ENCODE measurements at regions not wholly inside any gene's neighbourhood (a gene's known extent, or its start where the extent isn't known, plus 50 kb on each side); places are given as distances from the start of the nearest gene placed in this dataset.

- Histone ChIP-seq H3K9me3 (ENCODE audit: control insufficient read depth, low read length) (no peaks in the 10 kb centered on the region), H3K27ac (ENCODE audit: low read length) (no peak overlapping the region), H3K4me3 (ENCODE audit: low read length) (no peak overlapping the region), H3K4me1 (ENCODE audit: control insufficient read depth, insufficient read depth, low read length) (no peaks in the 10 kb centered on the region), H3K27me3 (ENCODE audit: control insufficient read depth, insufficient read depth) (no peaks in the 10 kb centered on the region)
- 49% methylated on average over 5 of the region's 5 CpGs for WGBS
- no peak for DNase-seq
- no peak for ATAC-seq
- intact Hi-C loops (cut with DNase I) = no loop called here
Observed at GRCh38 chr14:58815794-58816193, 178.0 kb downstream of the DACT1 start.

GRCh38 chr14:58816416-58817115 is 178.8 kb downstream of the DACT1 start:
- intact Hi-C loops (cut with DNase I) = no loop called here
- Histone ChIP-seq H3K9me3 (ENCODE audit: control insufficient read depth, low read length) (no peaks in the 10 kb centered on the region), H3K27ac (ENCODE audit: low read length) (no peak overlapping the region), H3K4me1 (ENCODE audit: control insufficient read depth, insufficient read depth, low read length) (no peaks in the 10 kb centered on the region), H3K4me3 (ENCODE audit: low read length) (no peak overlapping the region), H3K27me3 (ENCODE audit: control insufficient read depth, insufficient read depth) (no peaks in the 10 kb centered on the region)
- WGBS = 82% methylated on average over 7 of the region's 7 CpGs
- DNase-seq (peak in 1 of 3 donors; percentile 49), ATAC-seq (no peak)

- DNase-seq (no peak), ATAC-seq (no peak)
- intact Hi-C loops (cut with DNase I) = no loop called here
- no peak overlapping the region for H3K4me3 ChIP-seq (ENCODE audit: low read length)
- 59% methylated on average over 1 of the region's 1 CpG for WGBS
- H3K9me3 ChIP-seq (ENCODE audit: control insufficient read depth, low read length) = no peaks in the 10 kb centered on the region
- H3K27me3 ChIP-seq (ENCODE audit: control insufficient read depth, insufficient read depth) = no peaks in the 10 kb centered on the region
- no peak overlapping the region for H3K27ac ChIP-seq (ENCODE audit: low read length)
- H3K4me1 ChIP-seq (ENCODE audit: control insufficient read depth, insufficient read depth, low read length) = no peaks in the 10 kb centered on the region
Observed at GRCh38 chr14:58817846-58818245, 180.1 kb downstream of the DACT1 start.

GRCh38 chr14:58820032-58820431 is 182.3 kb downstream of the DACT1 start:
- intact Hi-C loops (cut with DNase I) = no loop called here
- no peak overlapping the region for H3K4me3 ChIP-seq (ENCODE audit: low read length)
- DNase-seq (no peak), ATAC-seq (no peak)
- no peak overlapping the region for H3K27ac ChIP-seq (ENCODE audit: low read length)
- 86% methylated on average over 4 of the region's 4 CpGs for WGBS
- no peaks in the 10 kb centered on the region for H3K9me3 ChIP-seq (ENCODE audit: control insufficient read depth, low read length)
- H3K27me3 ChIP-seq (ENCODE audit: control insufficient read depth, insufficient read depth) = no peaks in the 10 kb centered on the region
- no peaks in the 10 kb centered on the region for H3K4me1 ChIP-seq (ENCODE audit: control insufficient read depth, insufficient read depth, low read length)

DNA sequence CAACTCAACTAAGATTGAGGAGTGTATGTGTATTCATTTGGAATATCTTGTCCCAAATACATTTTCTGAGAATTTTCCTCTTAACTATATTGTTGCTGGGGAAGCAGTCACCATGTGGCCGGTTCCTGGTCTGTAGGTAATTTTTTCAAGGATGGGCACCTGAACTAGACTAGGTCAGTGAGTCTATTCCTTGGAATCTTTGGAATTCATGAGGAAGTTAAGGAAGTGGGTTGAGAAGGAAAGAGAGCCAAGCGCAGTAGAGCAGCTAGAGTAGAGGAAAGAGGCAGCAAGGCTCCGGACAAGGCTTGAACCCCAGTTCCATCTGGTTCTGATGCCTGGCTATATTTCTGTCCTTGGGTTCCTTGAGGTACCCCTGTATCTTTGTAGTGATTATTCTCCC is 183.7 kb downstream of the DACT1 start:
- DNase-seq = no peak
- no peak for ATAC-seq
- 93% methylated on average over 3 of the region's 3 CpGs for WGBS
- no peaks in the 10 kb centered on the region for H3K9me3 ChIP-seq (ENCODE audit: control insufficient read depth, low read length)
- H3K4me3 ChIP-seq (ENCODE audit: low read length) = no peak overlapping the region
- H3K27me3 ChIP-seq (ENCODE audit: control insufficient read depth, insufficient read depth) = no peaks in the 10 kb centered on the region
- no peaks in the 10 kb centered on the region for H3K4me1 ChIP-seq (ENCODE audit: control insufficient read depth, insufficient read depth, low read length)
- intact Hi-C loops (cut with DNase I) = no loop called here
- no peak overlapping the region for H3K27ac ChIP-seq (ENCODE audit: low read length)

GRCh38 chr14:58822856-58823255 is 185.1 kb downstream of the DACT1 start:
- no peaks in the 10 kb centered on the region for H3K4me1 ChIP-seq (ENCODE audit: control insufficient read depth, insufficient read depth, low read length)
- intact Hi-C loops (cut with DNase I) = no loop called here
- no peak overlapping the region for H3K4me3 ChIP-seq (ENCODE audit: low read length)
- 93% methylated on average over 2 of the region's 2 CpGs for WGBS
- H3K27ac ChIP-seq (ENCODE audit: low read length) = no peak overlapping the region
- no peak for ATAC-seq
- DNase-seq = no peak
- H3K9me3 ChIP-seq (ENCODE audit: control insufficient read depth, low read length) = no peaks in the 10 kb centered on the region
- no peaks in the 10 kb centered on the region for H3K27me3 ChIP-seq (ENCODE audit: control insufficient read depth, insufficient read depth)

GRCh38 chr14:58823312-58823711 is 185.6 kb downstream of the DACT1 start:
- intact Hi-C loops (cut with DNase I) = no loop called here
- DNase-seq = no peak
- no peaks in the 10 kb centered on the region for H3K27me3 ChIP-seq (ENCODE audit: control insufficient read depth, insufficient read depth)
- WGBS = 75% methylated on average over 2 of the region's 2 CpGs
- no peak for ATAC-seq
- H3K4me3 ChIP-seq (ENCODE audit: low read length) = no peak overlapping the region
- H3K27ac ChIP-seq (ENCODE audit: low read length) = no peak overlapping the region
- H3K4me1 ChIP-seq (ENCODE audit: control insufficient read depth, insufficient read depth, low read length) = no peaks in the 10 kb centered on the region
- H3K9me3 ChIP-seq (ENCODE audit: control insufficient read depth, low read length) = no peaks in the 10 kb centered on the region

DNA sequence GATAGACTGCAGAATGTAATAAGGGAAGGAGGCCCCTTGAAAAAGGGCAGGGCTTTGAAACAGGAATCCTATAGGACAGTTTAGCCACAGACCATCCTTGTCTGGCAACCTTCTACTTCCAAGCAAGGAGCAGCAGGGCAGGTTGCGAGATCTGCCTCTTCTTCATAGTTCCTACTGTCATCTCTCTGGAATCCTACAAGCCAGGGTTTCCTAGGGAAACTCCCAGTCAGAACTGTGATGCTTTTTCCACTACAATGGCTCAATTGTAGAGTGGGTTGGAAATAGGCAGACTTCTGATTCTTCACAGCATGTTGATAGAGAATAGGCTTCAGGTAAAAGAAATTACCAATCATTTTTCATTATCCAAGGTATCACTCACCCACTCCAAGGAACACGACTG is 186.3 kb downstream of the DACT1 start:
- DNase-seq (no peak), ATAC-seq (no peak)
- Histone ChIP-seq H3K27me3 (ENCODE audit: control insufficient read depth, insufficient read depth) (no peaks in the 10 kb centered on the region), H3K27ac (ENCODE audit: low read length) (no peak overlapping the region), H3K9me3 (ENCODE audit: control insufficient read depth, low read length) (no peaks in the 10 kb centered on the region), H3K4me1 (ENCODE audit: control insufficient read depth, insufficient read depth, low read length) (no peaks in the 10 kb centered on the region), H3K4me3 (ENCODE audit: low read length) (no peak overlapping the region)
- WGBS = 93% methylated on average over 2 of the region's 2 CpGs
- intact Hi-C loops (cut with DNase I) = no loop called here

DNA sequence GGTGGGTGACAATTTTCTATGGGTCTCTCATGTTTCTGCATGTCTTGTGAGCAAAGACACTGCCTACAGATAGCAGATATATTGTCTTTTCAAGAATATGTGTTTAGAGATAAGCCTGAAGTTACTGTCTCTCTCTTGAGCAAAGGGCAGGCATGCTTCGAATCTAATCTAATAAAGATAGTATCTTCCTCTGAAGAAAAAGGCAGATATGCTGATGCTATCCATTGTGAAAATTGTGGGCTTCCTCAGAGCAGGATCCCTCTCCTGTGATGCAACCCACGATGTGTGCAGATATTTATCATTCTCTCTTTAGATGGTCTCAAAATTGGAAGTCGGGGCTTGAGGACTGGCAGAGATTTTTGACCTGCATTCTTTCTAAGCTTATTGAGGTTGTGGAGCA is 187.0 kb downstream of the DACT1 start:
- ATAC-seq (no peak), DNase-seq (no peak)
- 67% methylated on average over 3 of the region's 3 CpGs for WGBS
- intact Hi-C loops (cut with DNase I) = no loop called here
- Histone ChIP-seq H3K9me3 (ENCODE audit: control insufficient read depth, low read length) (no peaks in the 10 kb centered on the region), H3K4me3 (ENCODE audit: low read length) (no peak overlapping the region), H3K27ac (ENCODE audit: low read length) (no peak overlapping the region), H3K4me1 (ENCODE audit: control insufficient read depth, insufficient read depth, low read length) (no peaks in the 10 kb centered on the region), H3K27me3 (ENCODE audit: control insufficient read depth, insufficient read depth) (no peaks in the 10 kb centered on the region)

GRCh38 chr14:58825606-58826005 is 187.8 kb downstream of the DACT1 start:
- no peaks in the 10 kb centered on the region for H3K27me3 ChIP-seq (ENCODE audit: control insufficient read depth, insufficient read depth)
- H3K27ac ChIP-seq (ENCODE audit: low read length) = no peak overlapping the region
- H3K9me3 ChIP-seq (ENCODE audit: control insufficient read depth, low read length) = no peaks in the 10 kb centered on the region
- no peaks in the 10 kb centered on the region for H3K4me1 ChIP-seq (ENCODE audit: control insufficient read depth, insufficient read depth, low read length)
- 68% methylated on average over 2 of the region's 2 CpGs for WGBS
- intact Hi-C loops (cut with DNase I) = no loop called here
- no peak overlapping the region for H3K4me3 ChIP-seq (ENCODE audit: low read length)
- DNase-seq = no peak
- ATAC-seq = no peak

GRCh38 chr14:58826845-58827686 is 189.3 kb downstream of the DACT1 start:
- no peak for DNase-seq
- Histone ChIP-seq H3K27ac (ENCODE audit: low read length) (no peak overlapping the region), H3K4me3 (ENCODE audit: low read length) (no peak overlapping the region), H3K27me3 (ENCODE audit: control insufficient read depth, insufficient read depth) (no peaks in the 10 kb centered on the region), H3K9me3 (ENCODE audit: control insufficient read depth, low read length) (no peaks in the 10 kb centered on the region), H3K4me1 (ENCODE audit: control insufficient read depth, insufficient read depth, low read length) (no peaks in the 10 kb centered on the region)
- intact Hi-C loops (cut with DNase I) = no loop called here
- 92% methylated on average over 9 of the region's 9 CpGs for WGBS
- ATAC-seq = no peak
